ENCODE measurements at regions not wholly inside any gene's neighbourhood (a gene's known extent, or its start where the extent isn't known, plus 50 kb on each side); places are given as distances from the start of the nearest gene placed in this dataset.
A peak's percentile ranks its signal among the peaks of the same experiment; 100 is the strongest.

DNA sequence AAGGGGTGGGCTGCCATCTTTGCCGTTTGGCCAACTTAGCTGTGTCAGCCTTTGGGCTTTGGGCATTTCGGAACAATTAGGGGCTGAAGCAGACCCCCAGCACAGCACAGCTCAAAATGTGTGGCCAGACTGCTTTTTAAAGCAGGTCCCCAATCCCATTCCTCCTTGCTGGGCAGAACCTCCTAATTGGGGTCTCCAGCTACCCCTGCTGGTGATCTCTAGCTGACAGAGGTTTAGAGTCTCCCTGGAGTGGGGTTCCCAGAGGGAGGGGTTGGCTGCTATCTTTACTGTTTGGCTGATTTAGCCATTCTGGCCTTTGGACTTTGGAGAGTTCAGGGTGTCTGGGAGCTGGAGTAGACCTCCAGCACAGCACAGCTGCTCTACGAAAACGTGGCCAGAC lies 71.5 kb upstream of the LHCGR start:
- Mint-ChIP-seq H3K27ac (no peak overlapping the region), H3K9me3 (no peaks in the 10 kb centered on the region), H3K4me3 (no peak overlapping the region), H3K36me3 (ENCODE audit: low read depth) (no peaks in the 10 kb centered on the region), H3K4me1 (peaks cover 1% of the 10 kb centered on the region), H3K27me3 (ENCODE audit: insufficient read depth) (no peaks in the 10 kb centered on the region)
- Histone ChIP-seq H3K36me3 (ENCODE audit: control insufficient read depth, insufficient read depth, low read length) (no peaks in the 10 kb centered on the region), H3K4me3 (ENCODE audit: low read length) (no peak overlapping the region), H3K27me3 (ENCODE audit: control insufficient read depth, insufficient read depth, low read length, poor library complexity, severe bottlenecking) (no peaks in the 10 kb centered on the region), H3K4me1 (ENCODE audit: control insufficient read depth, insufficient read depth, low read length) (no peaks in the 10 kb centered on the region), H3K27ac (ENCODE audit: low read depth, low read length) (no peak overlapping the region), H3K9ac (ENCODE audit: extremely low read depth, low read length, poor library complexity, severe bottlenecking) (no peak overlapping the region), H3K9me3 (ENCODE audit: control insufficient read depth, low read length) (no peaks in the 10 kb centered on the region)
- 93 to 100% methylated on average over 2 to 4 of the region's 4 CpGs for WGBS, 2 experiments (ENCODE audit: insufficient coverage in 1 of 2, insufficient read length in 1 of 2)
- no peak for DNase-seq
- TF ChIP-seq, protein P1, sequence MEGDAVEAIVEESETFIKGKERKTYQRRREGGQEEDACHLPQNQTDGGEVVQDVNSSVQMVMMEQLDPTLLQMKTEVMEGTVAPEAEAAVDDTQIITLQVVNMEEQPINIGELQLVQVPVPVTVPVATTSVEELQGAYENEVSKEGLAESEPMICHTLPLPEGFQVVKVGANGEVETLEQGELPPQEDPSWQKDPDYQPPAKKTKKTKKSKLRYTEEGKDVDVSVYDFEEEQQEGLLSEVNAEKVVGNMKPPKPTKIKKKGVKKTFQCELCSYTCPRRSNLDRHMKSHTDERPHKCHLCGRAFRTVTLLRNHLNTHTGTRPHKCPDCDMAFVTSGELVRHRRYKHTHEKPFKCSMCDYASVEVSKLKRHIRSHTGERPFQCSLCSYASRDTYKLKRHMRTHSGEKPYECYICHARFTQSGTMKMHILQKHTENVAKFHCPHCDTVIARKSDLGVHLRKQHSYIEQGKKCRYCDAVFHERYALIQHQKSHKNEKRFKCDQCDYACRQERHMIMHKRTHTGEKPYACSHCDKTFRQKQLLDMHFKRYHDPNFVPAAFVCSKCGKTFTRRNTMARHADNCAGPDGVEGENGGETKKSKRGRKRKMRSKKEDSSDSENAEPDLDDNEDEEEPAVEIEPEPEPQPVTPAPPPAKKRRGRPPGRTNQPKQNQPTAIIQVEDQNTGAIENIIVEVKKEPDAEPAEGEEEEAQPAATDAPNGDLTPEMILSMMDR (conservative IDR thresholded peaks at IDR 0.05), result peak; percentile 52

DNA sequence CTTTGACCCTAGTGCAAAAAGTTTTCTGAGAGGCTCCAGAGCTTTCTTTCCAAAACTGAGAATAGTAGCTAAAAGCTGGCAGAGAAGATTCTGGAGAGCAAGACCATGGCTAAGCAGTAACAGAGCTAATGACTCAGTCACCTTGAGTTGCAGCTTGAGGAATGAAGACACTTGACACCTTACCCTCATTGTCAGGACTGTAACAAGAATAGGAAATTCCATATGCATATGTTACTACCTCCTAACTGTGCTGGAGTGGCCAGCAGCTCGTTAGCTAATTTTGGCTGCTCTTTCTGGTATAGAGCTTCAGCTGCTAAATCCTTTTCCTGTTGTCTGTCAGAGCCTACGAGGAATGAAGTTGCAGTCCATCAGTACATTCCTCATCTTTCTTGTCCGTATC lies 68.6 kb upstream of the LHCGR start:
- Mint-ChIP-seq H3K27ac (no peak overlapping the region), H3K4me3 (no peak overlapping the region), H3K36me3 (ENCODE audit: low read depth) (no peaks in the 10 kb centered on the region), H3K4me1 (peaks cover 3% of the 10 kb centered on the region), H3K9me3 (no peaks in the 10 kb centered on the region), H3K27me3 (ENCODE audit: insufficient read depth) (no peaks in the 10 kb centered on the region)
- H3K9ac ChIP-seq (ENCODE audit: extremely low read depth, low read length, poor library complexity, severe bottlenecking), result no peak overlapping the region
- no peaks in the 10 kb centered on the region for H3K36me3 ChIP-seq (ENCODE audit: control insufficient read depth, insufficient read depth, low read length)
- H3K4me1 ChIP-seq (ENCODE audit: control insufficient read depth, insufficient read depth, low read length), result no peaks in the 10 kb centered on the region
- H3K9me3 ChIP-seq (ENCODE audit: control insufficient read depth, low read length), result no peaks in the 10 kb centered on the region
- TF ChIP-seq, protein P1 (conservative IDR thresholded peaks at IDR 0.05), result no peak
- no peak overlapping the region for H3K4me3 ChIP-seq (ENCODE audit: low read length)
- H3K27me3 ChIP-seq (ENCODE audit: control insufficient read depth, insufficient read depth, low read length, poor library complexity, severe bottlenecking), result no peaks in the 10 kb centered on the region
- no peak overlapping the region for H3K27ac ChIP-seq (ENCODE audit: low read depth, low read length)
- DNase-seq, result no peak
- WGBS, 2 experiments (ENCODE audit: insufficient coverage in 1 of 2, insufficient read length in 1 of 2), result 78 to 83% methylated on average over 2 to 3 of the region's 3 CpGs

DNA sequence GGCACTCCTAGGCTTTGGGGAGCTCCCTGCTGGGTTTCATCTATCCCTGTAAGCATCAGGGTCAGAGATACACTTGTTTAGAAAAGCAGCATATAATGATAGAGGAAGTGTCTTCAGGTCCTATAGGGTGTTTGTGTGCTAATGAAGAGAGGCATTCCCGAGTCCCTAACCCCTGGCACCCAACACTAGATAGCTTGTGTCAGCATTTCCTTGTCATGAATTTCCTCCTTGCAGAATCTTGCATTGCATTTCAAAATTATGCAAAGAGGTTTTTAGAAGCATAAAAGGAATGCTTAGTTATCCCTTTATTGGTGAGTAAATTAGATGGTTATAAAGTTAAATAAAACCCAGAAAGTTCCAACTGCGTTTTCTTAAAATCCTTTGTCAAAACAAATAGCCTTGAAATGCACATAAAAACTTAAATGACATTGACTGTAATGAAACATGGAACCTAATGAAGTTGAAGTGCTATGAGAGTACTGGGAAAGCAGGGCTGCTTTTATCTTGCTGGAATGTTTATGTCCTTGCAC lies 63.7 kb upstream of the LHCGR start:
- TF ChIP-seq, protein P1 (conservative IDR thresholded peaks at IDR 0.05), result no peak
- 59% methylated on average over 2 of the region's 2 CpGs; no CpG with 5 or more reads in 1 of the 2 experiments for WGBS, 2 experiments (ENCODE audit: insufficient coverage in 1 of 2, insufficient read length in 1 of 2)

More for the DNA sequence above, 63.7 kb upstream of the LHCGR start:
- Mint-ChIP-seq H3K4me1 (peaks cover 7% of the 10 kb centered on the region), H3K27me3 (ENCODE audit: insufficient read depth) (no peaks in the 10 kb centered on the region), H3K4me3 (no peak overlapping the region), H3K36me3 (ENCODE audit: low read depth) (no peaks in the 10 kb centered on the region), H3K9me3 (no peaks in the 10 kb centered on the region), H3K27ac (no peak overlapping the region)
- Histone ChIP-seq H3K4me3 (ENCODE audit: low read length) (no peak overlapping the region), H3K4me1 (ENCODE audit: control insufficient read depth, insufficient read depth, low read length) (no peaks in the 10 kb centered on the region), H3K27ac (ENCODE audit: low read depth, low read length) (no peak overlapping the region), H3K9ac (ENCODE audit: extremely low read depth, low read length, poor library complexity, severe bottlenecking) (no peak overlapping the region), H3K9me3 (ENCODE audit: control insufficient read depth, low read length) (no peaks in the 10 kb centered on the region), H3K27me3 (ENCODE audit: control insufficient read depth, insufficient read depth, low read length, poor library complexity, severe bottlenecking) (no peaks in the 10 kb centered on the region), H3K36me3 (ENCODE audit: control insufficient read depth, insufficient read depth, low read length) (no peaks in the 10 kb centered on the region)
- DNase-seq, result no peak
